GM18909 (cell line): ENCODE measurements at regions not wholly inside any gene's neighbourhood (a gene's known extent, or its start where the extent isn't known, plus 50 kb on each side); places are given as distances from the start of the nearest gene placed in this dataset.

Experiments
- ATAC-seq: cut with Tn5 transposase; IDR thresholded peaks from one replicate; pipeline ENCODE4 v1.9.1; 2021; ENCODE audit warnings: mild to moderate bottlenecking; ENCODE audit not compliant: unreplicated experiment, poor library complexity

DNA sequence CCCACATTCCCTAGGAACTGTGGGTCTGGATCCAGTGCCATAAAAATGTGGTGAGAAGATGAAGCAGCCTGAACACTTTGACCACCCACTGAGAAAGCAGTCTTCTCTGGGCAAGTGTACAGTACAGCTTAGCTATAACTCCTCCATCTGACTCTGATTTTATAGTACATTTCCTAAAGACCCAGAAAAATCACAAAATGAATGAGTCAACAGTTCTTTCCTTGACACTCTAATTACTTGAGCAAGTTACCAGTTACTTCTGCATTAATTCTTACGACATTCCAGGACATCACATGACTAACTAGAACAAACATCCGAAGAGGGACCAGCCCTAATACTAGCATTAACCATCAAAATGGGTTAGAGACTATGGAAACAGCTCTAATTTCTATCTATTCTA, 148.1 kb upstream of the PEX5L start:
- ATAC-seq: no peak

DNA sequence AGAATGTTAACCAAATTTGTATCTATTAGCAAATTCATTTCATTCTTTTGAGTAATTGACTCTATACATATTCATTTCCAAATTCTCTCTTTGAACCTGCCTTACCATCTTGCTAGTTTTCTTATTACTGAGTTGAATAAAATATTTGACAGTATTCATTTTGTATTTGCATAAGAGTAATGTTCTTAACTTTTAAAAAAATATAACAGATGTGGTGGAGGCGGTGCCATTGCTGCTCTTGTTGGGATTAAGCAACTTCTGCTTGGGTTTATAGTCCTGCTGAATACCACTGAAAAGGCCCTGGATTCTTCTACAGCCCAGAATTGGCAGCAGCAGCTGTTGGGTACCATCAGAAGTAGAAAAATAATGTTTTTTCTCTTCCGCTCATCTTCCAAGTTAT, 148.9 kb upstream of the PEX5L start:
- no peak for ATAC-seq

DNA sequence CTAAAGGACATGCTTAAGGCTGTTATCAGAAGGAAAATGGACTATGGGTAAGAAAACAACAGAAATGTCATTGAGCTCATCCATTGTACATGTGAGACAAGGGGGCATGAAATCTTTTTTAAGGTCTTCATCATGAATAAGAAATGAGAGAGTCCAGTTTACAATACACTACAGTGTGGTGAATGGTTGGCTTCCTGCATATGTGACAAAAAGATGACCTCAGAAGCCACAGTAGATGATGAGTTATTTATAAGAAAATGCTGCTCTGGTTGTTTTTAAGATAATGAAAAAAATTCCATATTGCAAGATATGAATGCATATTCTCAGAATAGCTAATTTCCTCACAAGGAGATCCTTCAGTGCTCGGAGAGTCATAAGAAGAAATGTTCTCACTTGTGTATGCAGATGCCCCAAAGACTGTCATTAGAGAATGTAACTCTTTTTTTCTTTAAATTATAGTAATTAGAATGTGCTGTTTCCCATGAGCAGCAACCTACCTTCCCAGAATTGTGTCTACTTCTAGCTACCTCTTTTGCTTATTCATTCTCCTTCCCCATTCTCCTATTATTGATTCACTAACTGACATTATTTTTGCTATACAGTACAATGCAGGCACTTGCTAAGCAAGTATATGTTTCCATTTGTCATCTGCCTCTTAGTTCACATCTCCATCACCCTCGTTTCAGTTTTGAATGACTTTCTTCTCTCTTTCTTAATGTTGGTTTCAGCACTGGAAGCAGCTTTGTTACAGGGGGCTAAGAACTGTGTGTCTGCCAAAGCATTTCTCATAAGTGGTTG, 152.0 kb upstream of the PEX5L start:
- peak; percentile 87 for ATAC-seq

DNA sequence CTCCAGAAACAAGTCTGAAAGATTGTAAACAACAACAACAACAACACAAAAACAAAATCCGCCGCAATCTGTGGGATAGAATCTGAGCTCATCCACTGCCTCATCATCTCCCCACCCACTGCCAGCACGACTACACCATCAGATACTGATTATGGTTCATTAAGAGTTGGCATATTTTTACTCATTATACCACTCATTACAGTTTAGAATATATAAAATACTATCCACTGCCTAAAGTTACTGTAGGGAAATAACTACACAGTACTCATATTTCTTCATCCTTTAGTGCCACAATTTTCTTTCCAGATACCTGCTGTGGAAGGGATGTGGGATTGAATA, 152.5 kb upstream of the PEX5L start:
- peak; percentile 19 for ATAC-seq

DNA sequence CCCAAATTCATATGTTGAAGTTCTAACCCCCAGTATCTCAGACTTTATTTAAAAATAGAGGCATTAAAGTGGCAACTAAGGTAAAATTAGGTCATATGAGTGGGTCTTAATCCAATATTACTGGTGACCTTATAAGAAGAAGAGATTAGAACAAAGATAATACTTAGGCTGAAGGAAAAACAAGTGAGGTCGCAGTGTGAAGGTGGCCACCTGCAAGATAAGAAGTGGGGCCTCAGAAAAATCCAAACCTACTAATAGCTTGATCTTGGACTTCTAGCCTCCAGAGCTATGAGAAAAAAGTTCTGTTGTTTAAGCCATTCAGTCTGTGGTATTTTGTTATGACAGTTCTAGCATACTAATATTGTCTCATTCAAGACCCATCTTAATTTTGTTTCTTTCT, 159.9 kb upstream of the PEX5L start:
- ATAC-seq: no peak

DNA sequence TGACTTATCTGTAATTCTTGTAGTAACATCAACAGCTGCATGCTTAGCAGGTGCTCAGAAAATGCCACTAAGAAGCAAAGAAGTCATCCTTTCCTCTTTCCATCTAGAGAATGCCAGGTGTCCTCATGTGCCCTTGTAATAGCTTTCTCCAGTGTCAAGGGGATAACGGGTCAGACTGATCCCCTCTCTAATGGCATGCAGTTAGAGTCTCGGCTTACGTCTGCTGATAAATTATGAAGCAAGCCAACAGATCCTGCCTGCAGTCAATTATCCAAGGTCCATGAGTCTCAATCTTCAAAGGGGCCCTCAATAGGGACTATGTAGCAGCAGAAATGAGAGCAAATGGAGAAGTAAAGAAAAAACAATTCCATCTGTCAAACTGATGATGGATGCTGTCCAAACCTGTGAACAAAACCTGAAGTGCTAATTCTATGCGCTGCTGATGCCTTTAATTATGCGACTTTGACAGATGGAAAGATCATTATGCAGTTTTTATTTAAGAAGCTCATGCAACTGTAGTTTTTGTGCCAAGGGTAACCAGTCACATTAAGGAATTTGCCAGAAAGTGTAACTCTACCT, 162.8 kb upstream of the PEX5L start:
- no peak for ATAC-seq

DNA sequence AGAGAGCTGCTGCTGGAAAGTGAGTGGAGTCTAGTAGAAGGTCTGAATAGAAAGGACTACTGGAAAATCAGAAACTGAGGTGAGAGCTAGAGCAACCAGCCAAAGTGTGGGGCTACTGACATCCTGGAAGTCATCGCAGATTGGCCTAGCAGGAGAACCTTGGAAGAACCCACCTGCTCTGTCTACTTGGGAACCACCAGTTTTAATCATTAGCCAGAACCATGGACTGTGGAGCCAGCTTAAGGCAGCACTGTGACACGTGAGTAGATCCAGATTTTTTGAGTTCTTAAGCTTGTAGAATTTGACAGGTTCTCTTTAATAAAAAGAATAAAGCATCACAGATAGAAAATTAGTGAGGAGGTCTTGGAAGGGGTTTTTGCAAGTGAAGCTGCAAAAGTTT, 179.1 kb upstream of the PEX5L start:
- ATAC-seq: no peak

DNA sequence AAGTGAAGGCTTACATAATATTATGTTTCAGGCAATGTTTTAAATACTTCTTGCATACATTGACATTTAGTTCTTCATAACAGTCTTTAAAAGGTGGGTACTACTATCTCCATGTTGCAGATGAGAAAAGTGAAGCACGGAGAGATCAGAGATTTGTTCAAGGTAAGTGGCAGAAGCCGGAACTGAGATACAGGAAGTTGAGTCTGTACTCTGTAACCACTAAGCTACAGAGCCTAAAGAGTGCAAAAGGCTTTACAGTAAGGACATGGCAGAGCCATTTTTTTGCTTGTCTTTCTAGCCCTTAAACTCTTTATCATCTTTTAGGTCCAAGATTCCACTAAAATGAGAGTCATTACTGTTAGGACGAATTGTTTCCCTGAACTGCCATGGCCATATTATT, 186.5 kb upstream of the PEX5L start:
- no peak for ATAC-seq

DNA sequence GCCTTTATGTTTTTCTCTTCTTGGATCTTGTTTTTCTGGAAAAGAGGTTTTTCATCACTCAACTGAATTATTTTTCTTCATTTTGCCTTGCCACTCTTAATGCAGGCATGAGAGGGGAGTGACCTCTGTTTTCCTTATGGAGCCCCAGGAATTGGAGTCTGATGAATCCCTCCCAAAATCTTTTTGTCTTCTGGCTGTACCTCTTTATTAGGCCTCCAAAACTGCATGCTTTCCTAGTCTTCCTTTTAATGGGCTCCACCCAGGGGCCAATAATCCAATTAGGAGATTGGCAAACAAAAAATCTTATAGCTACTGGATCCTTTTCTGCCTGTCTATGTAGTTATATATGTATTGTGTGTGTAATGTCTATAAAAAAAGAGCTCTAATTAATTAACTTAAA, 192.4 kb upstream of the PEX5L start:
- no peak for ATAC-seq

DNA sequence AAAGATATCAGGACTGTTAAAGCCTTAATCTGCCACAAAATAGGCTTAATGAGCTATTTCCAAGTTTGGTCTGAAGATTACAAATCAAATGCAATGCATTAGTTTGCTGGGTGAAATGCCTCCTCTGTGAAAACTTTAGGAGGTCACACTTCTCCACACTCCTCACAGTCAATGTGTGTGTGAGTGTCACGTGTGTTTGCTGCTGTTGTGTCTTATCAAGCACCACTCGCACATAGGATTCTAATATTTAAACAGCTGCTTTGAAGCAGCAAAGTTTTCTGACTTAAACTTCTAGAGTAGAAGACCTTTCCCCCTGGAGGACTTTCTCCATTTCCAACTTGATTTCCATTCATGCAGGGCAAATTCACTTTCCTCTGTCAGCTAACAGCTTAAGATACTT, 203.2 kb upstream of the PEX5L start:
- ATAC-seq: no peak

DNA sequence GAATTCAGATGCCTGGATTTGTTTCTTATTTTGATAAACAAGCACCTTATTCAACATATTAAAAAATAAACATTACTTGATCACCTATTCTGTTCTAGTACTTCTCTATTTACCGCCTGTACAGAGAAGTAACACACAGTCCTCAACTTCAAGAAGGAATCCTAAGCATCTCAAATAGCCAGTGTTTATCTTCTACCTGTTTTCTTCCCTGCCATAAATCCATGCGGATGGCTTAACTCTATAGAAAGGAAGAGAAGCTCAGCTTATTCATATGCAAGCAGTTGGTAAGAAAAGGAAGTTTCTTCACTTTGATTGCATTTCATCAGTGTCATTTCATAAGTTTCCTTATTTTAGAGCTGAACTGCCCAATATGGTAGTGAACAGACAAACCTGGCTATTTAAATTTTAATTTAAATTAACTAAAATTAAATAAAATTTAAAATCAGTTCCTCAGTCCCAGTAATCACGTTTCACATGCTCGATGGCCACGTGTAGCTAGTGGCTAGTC, 210.0 kb upstream of the PEX5L start:
- ATAC-seq: no peak

DNA sequence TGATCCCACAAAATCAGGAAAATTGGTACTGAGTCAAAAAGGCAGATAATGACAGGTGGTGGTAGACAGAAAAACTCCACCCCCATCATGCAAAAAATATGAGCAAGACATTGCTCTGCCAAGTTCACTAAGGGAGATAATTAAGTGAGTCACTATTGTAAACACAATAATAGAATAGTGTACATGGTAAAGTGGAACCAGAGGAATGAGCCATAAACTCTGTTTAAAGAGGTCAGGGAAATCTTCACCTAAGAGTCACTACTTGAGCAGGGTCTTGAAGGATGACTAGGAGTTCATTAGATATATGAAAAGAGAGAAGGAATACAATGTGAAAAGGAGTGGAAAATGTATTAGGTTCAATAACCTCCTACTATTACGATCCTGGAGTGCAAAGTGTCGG, 213.4 kb upstream of the PEX5L start:
- no peak for ATAC-seq

DNA sequence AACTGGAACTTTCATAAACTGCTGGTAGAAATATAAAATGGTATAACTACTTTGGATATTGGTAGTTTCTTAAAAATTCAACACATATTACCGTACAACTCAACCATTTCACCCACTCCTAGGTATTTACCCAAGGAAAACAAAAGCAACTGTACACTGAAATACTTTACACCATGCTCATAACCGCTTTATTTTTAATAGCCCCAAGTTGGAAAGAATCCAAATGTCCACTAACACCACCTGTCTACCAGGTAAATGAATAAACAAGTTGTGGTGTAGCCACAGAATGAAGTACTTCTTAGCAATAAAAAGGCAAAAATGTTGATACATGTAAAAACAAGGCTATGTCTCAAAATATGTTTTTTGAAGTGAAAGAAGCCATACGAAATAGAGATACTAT, 215.9 kb upstream of the PEX5L start:
- no peak for ATAC-seq

DNA sequence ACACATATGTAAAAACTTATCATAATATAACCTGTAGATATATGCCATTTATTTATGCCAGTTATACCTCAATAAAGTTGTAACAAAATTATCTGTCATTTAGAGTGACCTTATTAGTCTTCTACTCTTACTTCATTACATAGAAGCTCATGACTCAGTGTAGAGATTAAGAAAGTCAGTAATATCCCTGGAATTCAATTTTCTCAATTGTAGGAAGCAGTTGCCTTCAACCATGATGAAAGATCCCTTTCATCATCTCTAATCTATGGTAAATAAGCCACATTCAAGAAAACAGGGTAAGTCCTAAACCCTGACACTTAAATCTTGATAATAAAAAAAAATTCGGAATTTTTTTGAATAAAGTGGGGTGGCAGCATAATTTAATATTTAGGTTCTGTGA, 216.5 kb upstream of the PEX5L start:
- no peak for ATAC-seq

DNA sequence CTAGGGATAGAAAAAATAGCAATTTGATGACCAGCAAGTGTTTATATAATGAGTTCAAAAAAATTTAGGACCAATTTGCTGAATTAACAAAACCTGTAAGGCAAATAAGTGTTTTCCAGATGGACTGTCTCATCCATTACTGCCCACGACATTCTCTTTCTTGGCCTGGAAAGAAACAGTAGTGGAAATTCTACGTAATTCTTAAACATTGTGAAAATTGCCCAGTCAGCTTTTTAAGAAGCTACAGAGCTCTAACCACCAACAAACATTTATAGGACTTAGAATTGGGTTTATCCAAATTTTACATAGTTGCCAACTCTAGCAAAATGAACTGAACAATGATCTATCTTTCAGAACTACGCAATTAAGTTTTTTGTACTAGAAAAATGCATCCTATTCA, 227.7 kb upstream of the PEX5L start:
- ATAC-seq: no peak

DNA sequence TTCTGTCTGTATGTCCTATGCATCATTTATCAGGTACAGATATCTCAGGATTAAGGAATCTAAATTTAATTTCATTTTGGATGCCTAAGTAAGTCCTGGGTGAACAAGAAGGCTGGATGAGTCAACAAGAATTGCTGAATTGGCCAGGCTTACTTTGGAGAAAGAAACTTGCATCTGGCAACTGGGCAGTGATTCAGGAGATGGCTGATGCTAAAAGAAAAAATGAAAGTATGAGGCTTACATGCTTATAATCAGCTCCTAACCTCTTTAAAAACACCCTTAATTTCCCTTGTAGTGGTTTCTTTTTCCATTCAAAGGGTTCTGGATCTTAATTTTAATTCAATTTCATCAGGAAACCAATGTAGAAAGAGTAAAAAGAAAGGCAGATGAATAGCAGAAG, 228.8 kb upstream of the PEX5L start:
- no peak for ATAC-seq

DNA sequence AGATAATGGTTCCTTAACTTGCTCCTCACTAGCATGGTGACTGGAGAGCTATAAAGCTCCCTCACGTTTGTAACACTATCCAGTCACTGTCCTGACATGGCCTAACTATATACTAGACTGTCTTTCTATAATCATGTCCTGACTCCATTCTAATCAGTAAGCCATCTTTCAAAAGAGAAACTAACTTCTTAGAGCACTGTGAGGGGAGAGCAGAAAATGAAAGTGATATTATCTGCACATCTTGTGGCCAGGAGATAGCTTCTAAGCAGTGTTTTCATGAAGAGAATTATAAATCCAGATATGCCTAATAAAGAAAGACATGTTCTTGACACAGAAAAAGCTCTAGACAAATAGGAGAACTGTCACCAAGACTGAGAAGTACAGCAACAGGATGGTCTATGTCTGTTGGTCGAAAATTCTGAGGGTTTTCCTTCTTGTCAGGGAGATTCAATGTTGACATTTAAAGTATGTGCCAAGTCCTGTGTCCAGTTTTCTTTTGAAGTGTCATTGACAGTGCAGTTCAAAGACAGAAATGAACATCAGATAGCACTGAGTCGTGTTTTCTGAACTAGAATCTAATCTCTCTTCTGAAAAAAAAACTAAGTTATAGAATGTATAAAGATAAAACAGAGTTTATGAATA, 230.6 kb upstream of the PEX5L start:
- peak; percentile 100 for ATAC-seq

DNA sequence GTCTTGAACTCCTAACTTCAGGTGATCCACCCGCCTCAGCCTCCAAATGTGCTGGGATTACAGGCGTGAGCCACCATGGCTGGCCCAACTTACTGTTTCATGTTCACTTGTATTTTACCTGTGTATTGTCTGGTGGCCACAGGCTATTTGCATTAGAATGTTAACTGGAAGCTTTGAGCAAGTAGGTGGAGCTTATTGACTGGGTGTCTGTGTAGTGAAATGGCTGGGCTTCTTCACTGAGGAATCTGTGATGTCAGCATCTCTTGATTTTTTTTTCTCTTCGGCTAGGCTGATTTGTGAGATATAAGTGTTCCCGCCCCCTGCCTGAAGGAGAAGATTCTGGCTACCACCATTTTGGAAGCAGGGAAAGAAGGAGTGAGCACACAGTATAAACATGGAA, 237.8 kb upstream of the PEX5L start:
- no peak for ATAC-seq

DNA sequence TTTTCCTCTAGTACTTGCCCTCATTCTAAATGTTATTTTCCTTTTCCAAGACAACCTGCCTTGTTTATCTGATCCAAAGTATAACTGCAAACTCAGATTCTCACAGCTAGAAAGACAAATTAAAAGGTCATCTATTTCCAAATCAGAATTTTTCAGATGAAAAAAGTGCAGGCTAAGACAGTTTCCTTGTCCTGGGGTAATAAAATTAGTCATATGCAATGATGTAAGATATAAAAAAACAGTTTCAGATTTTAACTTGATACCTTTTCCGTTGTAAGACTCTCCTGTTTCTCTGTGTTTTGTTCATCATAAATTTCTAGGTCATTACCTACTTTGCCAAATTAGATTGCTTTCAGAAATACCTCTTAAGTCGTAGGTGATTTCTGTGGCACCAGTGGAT, 238.4 kb upstream of the PEX5L start:
- ATAC-seq: no peak

DNA sequence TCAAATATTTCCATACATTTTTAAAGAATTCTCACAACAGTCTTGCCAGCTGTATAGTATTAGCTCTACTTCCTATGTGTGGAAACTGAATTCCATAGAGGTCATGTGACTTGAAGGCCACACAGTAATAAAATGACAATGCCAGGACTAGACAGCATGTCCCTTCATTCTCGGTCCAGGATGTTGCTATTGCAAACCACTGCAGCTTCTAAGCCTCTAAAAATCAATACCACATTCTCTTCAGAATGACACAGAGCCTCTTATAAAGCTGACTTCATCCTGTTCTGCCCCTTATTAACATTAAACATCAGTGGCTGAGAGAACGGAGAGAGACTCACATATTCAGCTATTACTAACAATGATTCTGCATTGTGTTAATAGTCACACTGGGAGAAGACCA, 240.3 kb upstream of the PEX5L start:
- no peak for ATAC-seq

DNA sequence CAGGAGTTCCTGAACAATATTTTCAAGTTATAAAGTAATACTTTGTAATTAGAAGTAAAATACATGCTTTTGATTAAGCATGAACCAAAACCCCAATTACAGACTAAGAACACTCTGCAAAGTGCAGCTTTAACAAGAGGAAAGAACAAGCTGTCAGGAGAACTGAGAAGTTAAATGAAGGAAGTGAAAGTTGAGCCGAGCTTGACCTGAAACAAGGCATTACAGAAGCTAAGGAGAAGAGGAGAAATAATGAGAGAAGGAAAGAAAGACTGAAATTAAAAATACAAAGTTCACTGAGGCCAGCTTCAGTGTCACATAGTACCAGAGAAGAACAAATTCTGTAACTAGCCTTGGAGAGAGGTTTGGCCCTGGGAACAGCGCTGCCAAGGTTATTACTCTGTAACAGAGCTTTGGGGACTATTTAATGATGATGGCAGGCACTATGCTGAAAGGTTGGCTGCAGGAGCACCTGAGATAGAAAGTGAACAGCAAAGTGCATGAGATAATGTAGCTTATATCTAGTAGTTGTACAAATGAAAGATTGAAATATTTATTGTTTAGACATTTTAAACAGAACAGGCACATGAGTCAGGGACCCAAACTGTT, 241.9 kb upstream of the PEX5L start:
- peak; percentile 97 for ATAC-seq
